22Rv1 (cell line): ENCODE measurements at regions not wholly inside any gene's neighbourhood (a gene's known extent, or its start where the extent isn't known, plus 50 kb on each side); places are given as distances from the start of the nearest gene placed in this dataset.

ENCODE experiments used
- CTCF ChIP-seq: fragments of 450-650 bp; IDR thresholded peaks from 2 replicates; pipeline ENCODE4 v1.5.1; 2017; ENCODE audit warnings: mild to moderate bottlenecking
- ZFX ChIP-seq: fragments of 450-650 bp; IDR thresholded peaks from 2 replicates; pipeline ENCODE4 v1.6.1; 2017; ENCODE audit warnings: antibody characterized with exemption, borderline replicate concordance

- TF ChIP-seq CTCF (no peak), ZFX (no peak)
Measured at GRCh38 chr10:89894051-89894450, 192.7 kb downstream of the KIF20B start.
